GM10266 (cell line): ENCODE measurements at regions not wholly inside any gene's neighbourhood (a gene's known extent, or its start where the extent isn't known, plus 50 kb on each side); places are given as distances from the start of the nearest gene placed in this dataset.
"Not testable (repeated sequence)": the region's sequence is repeated elsewhere in the genome, so short reads cannot be mapped to it uniquely, and the experiment has no call there.

ENCODE experiments used
- DNase-seq: peaks from one replicate; pipeline ENCODE4 v3.0.0; 2012; ENCODE audit errors: extremely low spot score
- CTCF ChIP-seq: IDR thresholded peaks from 2 replicates; pipeline ENCODE4 v1.5.1; 2012; ENCODE audit warnings: mild to moderate bottlenecking, low read depth; ENCODE audit not compliant: control insufficient read depth, insufficient read depth; ENCODE audit errors: missing control alignments

GRCh38 chr2:207434899-207435465 lies 94.8 kb upstream of the CREB1 start:
- TF ChIP-seq CTCF: no peak
- DNase-seq: no peak

GRCh38 chr2:207437136-207437523 lies 92.6 kb upstream of the CREB1 start:
- no peak for TF ChIP-seq CTCF
- DNase-seq: no peak

- no peak for TF ChIP-seq CTCF
Measured at GRCh38 chr2:207437524-207438143, 92.1 kb upstream of the CREB1 start.

GRCh38 chr2:207438414-207439126 lies 91.2 kb upstream of the CREB1 start:
- TF ChIP-seq CTCF: no peak
- no peak for DNase-seq

More at GRCh38 chr2:207437524-207438143, 92.1 kb upstream of the CREB1 start:
- DNase-seq: no peak

- not testable (repeated sequence) for DNase-seq
Measured at GRCh38 chr2:207439881-207440280, 89.9 kb upstream of the CREB1 start.

- TF ChIP-seq CTCF: no peak
- no peak for DNase-seq
Measured at GRCh38 chr2:207444756-207445155, 85.0 kb upstream of the CREB1 start.

GRCh38 chr2:207446653-207447052 lies 83.1 kb upstream of the CREB1 start:
- no peak for TF ChIP-seq CTCF
- DNase-seq: no peak
